K562 (cell line): ENCODE measurements at regions not wholly inside any gene's neighbourhood (a gene's known extent, or its start where the extent isn't known, plus 50 kb on each side); places are given as distances from the start of the nearest gene placed in this dataset.
"Not testable (repeated sequence)": the region's sequence is repeated elsewhere in the genome, so short reads cannot be mapped to it uniquely, and the experiment has no call there.

ENCODE experiments used
- ATAC-seq: fragments of 200-7000 bp; cut with Tn5 transposase; 3 replicates; pipeline ENCODE4 v1.9.1; 2020; ENCODE audit warnings: moderate library complexity
- BruUV-seq: library from RNA; stranded (reverse); fragments of 400-500 nt; replicated peaks from 2 replicates; lab custom pipeline; 2021; lab: Mats Ljungman, UMichigan
- CTCF ChIA-PET: fragments of 300-600 bp; formaldehyde crosslinking; extraction: SDS; loops from one replicate; lab custom pipeline; 2021; ENCODE audit warnings: low intra/inter-chr PET ratio; lab: Yijun Ruan, JAX
- POLR2A ChIA-PET: fragments of 300-600, 350-650 bp; sonication (Branson Sonifier 250); formaldehyde crosslinking; extraction: SDS; loops from one replicate; lab custom pipeline; 2021; ENCODE audit warnings: antibody characterized with exemption, inconsistent platforms; lab: Yijun Ruan, JAX
- DNase-seq, 4 experiments: peaks; one replicate each; pipeline versions ENCODE4 v3.0.0 to v3.0.0-alpha.2; 2011 to 2018; ENCODE audit warnings: low spot score in 3 of 4, mixed read lengths in 3 of 4; ENCODE audit errors: extremely low read depth in 1 of 4
- FAIRE-seq: peaks from 2 replicates; lab custom pipeline; 2011; peaks lifted over from hg19 to GRCh38; lab: Jason Lieb, UNC
- H2AFZ ChIP-seq: 2 replicates; pipeline ENCODE4 v1.6.0; 2011; ENCODE audit warnings: low read depth, low read length, control low read depth, inconsistent platforms
- H3K27ac ChIP-seq: fragments of 200-600 bp; 3 replicates; pipeline ENCODE4 v1.8.0; 2011; ENCODE audit warnings: low read depth, mild to moderate bottlenecking, control low read depth, inconsistent platforms, low read length, moderate library complexity, mixed read lengths; ENCODE audit errors: extremely low read depth
- H3K27me3 ChIP-seq, 2 experiments: fragments of 300-600 bp in 1 of 2; 2 replicates in 1 of 2; 3 replicates in 1 of 2; pipeline versions ENCODE4 v1.6.0 to v1.8.0; 2011; ENCODE audit warnings: inconsistent platforms in 2 of 2, low read length in 2 of 2, mild to moderate bottlenecking in 1 of 2, mixed read lengths in 1 of 2, moderate library complexity in 1 of 2; ENCODE audit not compliant: control insufficient read depth in 2 of 2, insufficient read depth in 2 of 2
- H3K36me3 ChIP-seq: fragments of 300-600 bp; 3 replicates; pipeline ENCODE4 v1.8.0; 2011; ENCODE audit warnings: mild to moderate bottlenecking, low read length, inconsistent platforms; ENCODE audit not compliant: control insufficient read depth, insufficient read depth
- H3K4me1 ChIP-seq, 2 experiments: fragments of 200-600 bp in 1 of 2; replicated peaks in 1 of 2; 2 replicates in 1 of 2; 3 replicates in 1 of 2; pipeline versions ENCODE4 v1.5.1 to v1.8.0; 2011; ENCODE audit warnings: inconsistent platforms in 2 of 2, low read length in 2 of 2, mild to moderate bottlenecking in 1 of 2, mixed read lengths in 1 of 2, moderate library complexity in 1 of 2; ENCODE audit not compliant: control insufficient read depth in 2 of 2, insufficient read depth in 2 of 2
- H3K4me2 ChIP-seq: 2 replicates; pipeline ENCODE4 v1.6.1; 2011; ENCODE audit warnings: low read length, control low read depth, inconsistent platforms, mixed read lengths; ENCODE audit not compliant: insufficient read depth
- H3K4me3 ChIP-seq: fragments of 200-600 bp; sonication (generic), shearing (Covaris generic); 2 replicates; pipeline ENCODE4 v1.5.1; 2016; ENCODE audit warnings: control low read depth, inconsistent platforms
- H3K79me2 ChIP-seq: fragments of 200-600 bp; 3 replicates; pipeline ENCODE4 v1.8.0; 2011; ENCODE audit warnings: low read length, inconsistent platforms; ENCODE audit not compliant: control insufficient read depth, insufficient read depth
- H3K9ac ChIP-seq, 2 experiments: 2 replicates each; pipeline versions ENCODE4 v1.6.0 to v1.6.1; 2011; ENCODE audit warnings: low read depth in 2 of 2, low read length in 2 of 2, control low read depth in 1 of 2, inconsistent platforms in 1 of 2, mild to moderate bottlenecking in 1 of 2, mixed read lengths in 1 of 2; ENCODE audit not compliant: insufficient read depth in 1 of 2
- H3K9me1 ChIP-seq: one replicate; pipeline ENCODE4 v1.6.0; 2011; ENCODE audit warnings: inconsistent platforms, mild to moderate bottlenecking, low read length, moderate library complexity; ENCODE audit not compliant: control insufficient read depth, insufficient read depth
- H3K9me3 ChIP-seq: replicated peaks from 2 replicates; pipeline ENCODE4 v1.5.1; 2011; ENCODE audit warnings: low read depth, low read length, inconsistent platforms; ENCODE audit not compliant: control insufficient read depth, insufficient read depth
- H4K20me1 ChIP-seq: replicated peaks from 2 replicates; pipeline ENCODE4 v1.6.1; 2011; ENCODE audit warnings: low read length, inconsistent platforms, mixed read lengths; ENCODE audit not compliant: control insufficient read depth, insufficient read depth
- DEAF1 ChIP-seq: fragments of 450-650 bp; formaldehyde crosslinking; IDR thresholded peaks from 2 replicates; pipeline ENCODE4 v1.4.0; 2020; ENCODE audit warnings: mild to moderate bottlenecking, moderate library complexity
- GABPA ChIP-seq: fragments of 200-800 bp; sonication (Bioruptor generic); conservative IDR thresholded peaks from 2 replicates; pipeline ENCODE4 v1.6.1; 2016; ENCODE audit warnings: low read depth, missing genetic modification characterization, missing compliant biosample characterization
- HDAC2 ChIP-seq: fragments of 450-650 bp; IDR thresholded peaks from 2 replicates; pipeline ENCODE4 v1.6.1; 2016; ENCODE audit warnings: mild to moderate bottlenecking
- RREB1 ChIP-seq: fragments of 250-450 bp; sonication (Bioruptor Pico); IDR thresholded peaks from 2 replicates; pipeline ENCODE4 v1.4.0; 2020
- ZNF778 ChIP-seq: fragments of 450-650 bp; formaldehyde crosslinking; IDR thresholded peaks from 2 replicates; pipeline ENCODE4 v1.4.0; 2020; ENCODE audit warnings: mild to moderate bottlenecking, moderate library complexity
- WGBS: fragments of 100-300 bp; shearing (Covaris generic); methylation state at CpG from one replicate; pipeline ENCODE4 v1.1.6; 2016; ENCODE audit warnings: low coverage, mixed read lengths; ENCODE audit not compliant: insufficient coverage; ENCODE audit errors: missing lambda C conversion rate; 5-methylcytosine and 5-hydroxymethylcytosine counted together
- in situ Hi-C: fragments of 300-500 bp; cut with MboI; formaldehyde crosslinking; loops from 4 replicates; pipeline ENCODE4 v1.15.0; 2018; ENCODE audit warnings: inconsistent platforms, mixed read lengths
- intact Hi-C: fragments of 100-400 bp; cut with micrococcal nuclease; formaldehyde crosslinking; loops from 2 replicates; pipeline ENCODE4 v1.14.2; 2022

- H3K79me2 ChIP-seq, H3K4me2 ChIP-seq, intact Hi-C loops, H3K27me3 ChIP-seq, H3K9ac ChIP-seq, ATAC-seq, in situ Hi-C loops, DNase-seq, H2AFZ ChIP-seq, BruUV-seq, H3K4me3 ChIP-seq, FAIRE-seq, H4K20me1 ChIP-seq, H3K9me1 ChIP-seq, H3K4me1 ChIP-seq, H3K36me3 ChIP-seq, H3K9me3 ChIP-seq, H3K27ac ChIP-seq, CTCF ChIA-PET: not testable (repeated sequence)
- POLR2A ChIA-PET, result interaction anchor here (0.6 kb wide), 1 partner anchor 89 kb away, joined by 3 read pairs; no protein-coding TSS in a partner anchor
- WGBS, result 46% methylated on average over 6 of the region's 6 CpGs
Observed at GRCh38 chrX:40788698-40789097, 53.4 kb upstream of the MED14 start.

- no peaks in the 10 kb centered on the region for H3K79me2 ChIP-seq
- H3K4me2 ChIP-seq, result no peak overlapping the region
- no peak for TF ChIP-seq GABPA (tag)
- no peak for TF ChIP-seq RREB1 (CRISPR knock-in tag)
- TF ChIP-seq ZNF778 (CRISPR knock-in tag), result no peak
- no peak for TF ChIP-seq HDAC2
- TF ChIP-seq DEAF1 (CRISPR knock-in tag), result no peak
- TF ChIP-seq, all 486 proteins: peak for 0
- Histone ChIP-seq H4K20me1 (no peaks in the 10 kb centered on the region), H3K9me1 (no peaks in the 10 kb centered on the region), H3K4me1 (peaks cover 0 to 4% of the 10 kb centered on the region in 2 experiments; a peak in 2 of 5 replicates), H3K9me3 (no peaks in the 10 kb centered on the region), H3K9ac (no peak overlapping the region), H3K36me3 (no peaks in the 10 kb centered on the region), H3K4me3 (no peak overlapping the region), H3K27ac (no peak overlapping the region), H2AFZ (no peak overlapping the region), H3K27me3 (no peaks in the 10 kb centered on the region)
- intact Hi-C loops (loop anchor here (5.0 to 10.0 kb wide), 2 partner anchors 250 to 462 kb away; no protein-coding TSS in a partner anchor), in situ Hi-C loops (no loop called here)
- no TSS peak for BruUV-seq
- no peak for FAIRE-seq
- DNase-seq, result no peak
- whole genome bisulfite sequencing, result 29% methylated on average over 1 of the region's 1 CpG
- POLR2A ChIA-PET, result no interaction called here
- no peak for ATAC-seq
- CTCF ChIA-PET, result no interaction called here
Observed at GRCh38 chrX:40792433-40792832, 57.1 kb upstream of the MED14 start.
